ENCODE measurements at regions not wholly inside any gene's neighbourhood (a gene's known extent, or its start where the extent isn't known, plus 50 kb on each side); places are given as distances from the start of the nearest gene placed in this dataset.
A peak's percentile ranks its signal among the peaks of the same experiment; 100 is the strongest.

- peak; percentile 80 for DNase-seq (ENCODE audit: low read depth)
Observed at GRCh38 chr10:110414548-110415309, 83.0 kb upstream of the DUSP5 start.

- no peak for DNase-seq (ENCODE audit: low read depth)
Observed at GRCh38 chr10:110415809-110416208, 81.9 kb upstream of the DUSP5 start.

- no peak for DNase-seq (ENCODE audit: low read depth)
Observed at GRCh38 chr10:110416776-110417711, 80.7 kb upstream of the DUSP5 start.

GRCh38 chr10:110418218-110418617 lies 79.5 kb upstream of the DUSP5 start:
- DNase-seq (ENCODE audit: low read depth): no peak

GRCh38 chr10:110419265-110419664 lies 78.4 kb upstream of the DUSP5 start:
- DNase-seq (ENCODE audit: low read depth): no peak

- DNase-seq (ENCODE audit: low read depth): no peak
Observed at GRCh38 chr10:110420401-110421193, 77.1 kb upstream of the DUSP5 start.

GRCh38 chr10:110421512-110422138 lies 76.1 kb upstream of the DUSP5 start:
- no peak for DNase-seq (ENCODE audit: low read depth)

GRCh38 chr10:110422548-110422947 lies 75.2 kb upstream of the DUSP5 start:
- DNase-seq (ENCODE audit: low read depth): no peak

- DNase-seq (ENCODE audit: low read depth): no peak
Observed at GRCh38 chr10:110423650-110424049, 74.1 kb upstream of the DUSP5 start.

GRCh38 chr10:110425684-110426293 lies 71.9 kb upstream of the DUSP5 start:
- no peak for DNase-seq (ENCODE audit: low read depth)

- DNase-seq (ENCODE audit: low read depth): no peak
Observed at GRCh38 chr10:110426294-110427181, 71.2 kb upstream of the DUSP5 start.

GRCh38 chr10:110429301-110429700 lies 68.4 kb upstream of the DUSP5 start:
- no peak for DNase-seq (ENCODE audit: low read depth)

- no peak for DNase-seq (ENCODE audit: low read depth)
Observed at GRCh38 chr10:110430340-110431273, 67.1 kb upstream of the DUSP5 start.

GRCh38 chr10:110431659-110432058 lies 66.0 kb upstream of the DUSP5 start:
- no peak for DNase-seq (ENCODE audit: low read depth)

- no peak for DNase-seq (ENCODE audit: low read depth)
Observed at GRCh38 chr10:110432084-110432483, 65.6 kb upstream of the DUSP5 start.

- DNase-seq (ENCODE audit: low read depth): no peak
Observed at GRCh38 chr10:110432814-110433565, 64.7 kb upstream of the DUSP5 start.

GRCh38 chr10:110433740-110434139 lies 64.0 kb upstream of the DUSP5 start:
- DNase-seq (ENCODE audit: low read depth): no peak

- no peak for DNase-seq (ENCODE audit: low read depth)
Observed at GRCh38 chr10:110434489-110435096, 63.1 kb upstream of the DUSP5 start.
